ENCODE measurements at regions not wholly inside any gene's neighbourhood (a gene's known extent, or its start where the extent isn't known, plus 50 kb on each side); places are given as distances from the start of the nearest gene placed in this dataset.
"Not testable (repeated sequence)": the region's sequence is repeated elsewhere in the genome, so short reads cannot be mapped to it uniquely, and the experiment has no call there.

- DNase-seq (ENCODE audit: low spot score) = peak; percentile 57
These were observed 100.8 kb downstream of the RRAGC start for GRCh38 chr1:38758820-38759219.

- DNase-seq (ENCODE audit: low spot score) = no peak
These were observed 112.5 kb downstream of the RRAGC start for GRCh38 chr1:38746941-38747600.

GRCh38 chr1:38746402-38746935, 113.1 kb downstream of the RRAGC start:
- DNase-seq (ENCODE audit: low spot score) = peak; percentile 75

- no peak for DNase-seq (ENCODE audit: low spot score)
These were observed 113.8 kb downstream of the RRAGC start for GRCh38 chr1:38745476-38746401.

GRCh38 chr1:38744452-38745350, 114.9 kb downstream of the RRAGC start:
- DNase-seq (ENCODE audit: low spot score) = no peak

GRCh38 chr1:38743184-38743583, 116.4 kb downstream of the RRAGC start:
- DNase-seq (ENCODE audit: low spot score) = no peak

- DNase-seq (ENCODE audit: low spot score) = peak; percentile 93
These were observed 118.2 kb downstream of the RRAGC start for GRCh38 chr1:38741341-38741740.

- peak; percentile 65 for DNase-seq (ENCODE audit: low spot score)
These were observed 119.1 kb downstream of the RRAGC start for GRCh38 chr1:38740487-38740886.

- DNase-seq (ENCODE audit: low spot score) = no peak
These were observed 121.4 kb downstream of the RRAGC start for GRCh38 chr1:38738207-38738606.

- no peak for DNase-seq (ENCODE audit: low spot score)
These were observed 123.2 kb downstream of the RRAGC start for GRCh38 chr1:38736399-38736798.

- peak; percentile 35 for DNase-seq (ENCODE audit: low spot score)
These were observed 123.9 kb downstream of the RRAGC start for GRCh38 chr1:38735651-38736161.

- no peak for DNase-seq (ENCODE audit: low spot score)
These were observed 125.8 kb downstream of the RRAGC start for GRCh38 chr1:38733761-38734160.

GRCh38 chr1:38730511-38731397, 128.8 kb downstream of the RRAGC start:
- DNase-seq (ENCODE audit: low spot score) = no peak

GRCh38 chr1:38728585-38728908, 131.0 kb downstream of the RRAGC start:
- peak; percentile 44 for DNase-seq (ENCODE audit: low spot score)

- peak; percentile 88 for DNase-seq (ENCODE audit: low spot score)
These were observed 131.6 kb downstream of the RRAGC start for GRCh38 chr1:38727684-38728584.

GRCh38 chr1:38725321-38725961, 134.1 kb downstream of the RRAGC start:
- DNase-seq (ENCODE audit: low spot score) = not testable (repeated sequence)

- peak; percentile 19 for DNase-seq (ENCODE audit: low spot score)
These were observed 135.1 kb downstream of the RRAGC start for GRCh38 chr1:38724160-38725131.

- no peak for DNase-seq (ENCODE audit: low spot score)
These were observed 137.8 kb downstream of the RRAGC start for GRCh38 chr1:38721816-38722215.

Measured in umbilical cord (tissue), 1 donor.